ENCODE measurements at regions not wholly inside any gene's neighbourhood (a gene's known extent, or its start where the extent isn't known, plus 50 kb on each side); places are given as distances from the start of the nearest gene placed in this dataset.

GRCh38 chr5:125685771-125686170 lies 737.4 kb upstream of the GRAMD2B start:
- TF ChIP-seq POLR2A (IDR thresholded peaks at IDR 0.05) (no peak), CTCF (IDR thresholded peaks at IDR 0.05) (no peak)

Data from tibial nerve (tissue), 3 donors.